C4-2B (cell line): ENCODE measurements at regions not wholly inside any gene's neighbourhood (a gene's known extent, or its start where the extent isn't known, plus 50 kb on each side); places are given as distances from the start of the nearest gene placed in this dataset.
A peak's percentile ranks its signal among the peaks of the same experiment; 100 is the strongest.

Experiments
- H3K27ac ChIP-seq: fragments of 450-650 bp; 2 replicates; pipeline ENCODE4 v1.5.1; 2017
- ZFX ChIP-seq: fragments of 450-650 bp; IDR thresholded peaks from 2 replicates; pipeline ENCODE4 v1.6.1; 2017
- TF ChIP-seq, protein P1 (sequence below): fragments of 450-650 bp; conservative IDR thresholded peaks from 2 replicates; pipeline ENCODE4 v1.5.1; 2017; ENCODE audit warnings: mild to moderate bottlenecking

- no peak overlapping the region for H3K27ac ChIP-seq
- TF ChIP-seq ZFX: no peak
- TF ChIP-seq, protein P1, sequence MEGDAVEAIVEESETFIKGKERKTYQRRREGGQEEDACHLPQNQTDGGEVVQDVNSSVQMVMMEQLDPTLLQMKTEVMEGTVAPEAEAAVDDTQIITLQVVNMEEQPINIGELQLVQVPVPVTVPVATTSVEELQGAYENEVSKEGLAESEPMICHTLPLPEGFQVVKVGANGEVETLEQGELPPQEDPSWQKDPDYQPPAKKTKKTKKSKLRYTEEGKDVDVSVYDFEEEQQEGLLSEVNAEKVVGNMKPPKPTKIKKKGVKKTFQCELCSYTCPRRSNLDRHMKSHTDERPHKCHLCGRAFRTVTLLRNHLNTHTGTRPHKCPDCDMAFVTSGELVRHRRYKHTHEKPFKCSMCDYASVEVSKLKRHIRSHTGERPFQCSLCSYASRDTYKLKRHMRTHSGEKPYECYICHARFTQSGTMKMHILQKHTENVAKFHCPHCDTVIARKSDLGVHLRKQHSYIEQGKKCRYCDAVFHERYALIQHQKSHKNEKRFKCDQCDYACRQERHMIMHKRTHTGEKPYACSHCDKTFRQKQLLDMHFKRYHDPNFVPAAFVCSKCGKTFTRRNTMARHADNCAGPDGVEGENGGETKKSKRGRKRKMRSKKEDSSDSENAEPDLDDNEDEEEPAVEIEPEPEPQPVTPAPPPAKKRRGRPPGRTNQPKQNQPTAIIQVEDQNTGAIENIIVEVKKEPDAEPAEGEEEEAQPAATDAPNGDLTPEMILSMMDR: peak; percentile 73
These were observed 822.1 kb upstream of the GALNTL6 start for GRCh38 chr4:170990989-170991589.

GRCh38 chr4:170988446-170988845, 824.8 kb upstream of the GALNTL6 start:
- no peak overlapping the region for H3K27ac ChIP-seq
- TF ChIP-seq, protein P1: no peak
- TF ChIP-seq ZFX: no peak

- H3K27ac ChIP-seq: no peak overlapping the region
- no peak for TF ChIP-seq ZFX
- TF ChIP-seq, protein P1: no peak
These were observed 833.5 kb upstream of the GALNTL6 start for GRCh38 chr4:170979736-170980135.

DNA sequence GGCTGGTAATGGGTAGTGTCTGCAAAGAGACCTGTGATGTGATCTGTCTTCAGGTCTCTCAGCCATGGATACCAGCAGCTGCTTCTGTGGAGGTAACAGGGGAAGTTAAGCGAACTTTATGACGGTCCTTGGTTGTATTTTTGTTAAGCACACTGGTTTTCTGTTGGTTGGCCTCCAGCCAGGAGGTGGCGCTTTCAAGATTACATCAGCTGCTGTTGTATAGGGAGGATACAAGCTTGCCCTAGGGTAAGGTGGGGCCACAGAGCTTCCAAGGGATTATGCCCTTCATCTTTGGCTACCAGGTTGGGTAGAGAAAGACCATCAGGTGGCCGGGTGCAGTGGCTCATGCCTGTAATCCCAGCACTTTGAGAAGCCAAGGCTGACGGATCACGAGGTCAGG, 834.2 kb upstream of the GALNTL6 start:
- H3K27ac ChIP-seq: no peak overlapping the region
- no peak for TF ChIP-seq ZFX
- TF ChIP-seq, protein P1: no peak

DNA sequence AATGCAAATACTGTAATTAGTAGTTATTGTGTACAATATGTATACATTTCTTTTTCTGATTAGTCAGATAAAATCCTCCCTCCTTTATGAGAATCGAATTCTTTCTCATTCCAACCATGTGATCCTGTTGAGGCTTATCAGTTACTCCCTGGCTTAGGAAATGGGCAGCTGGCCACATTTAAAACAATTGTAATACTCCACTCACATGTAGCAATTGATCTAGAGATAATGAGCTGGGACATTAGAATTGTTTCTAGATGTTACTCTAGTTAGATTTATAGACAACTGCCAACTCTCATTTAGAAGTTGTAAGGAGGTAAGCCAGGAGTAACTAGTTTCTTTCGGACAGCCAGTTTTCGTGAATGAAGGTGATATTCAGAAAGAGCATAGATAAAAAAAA, 859.3 kb upstream of the AADAT start:
- no peak for TF ChIP-seq ZFX
- TF ChIP-seq, protein P1: no peak
- no peak overlapping the region for H3K27ac ChIP-seq

DNA sequence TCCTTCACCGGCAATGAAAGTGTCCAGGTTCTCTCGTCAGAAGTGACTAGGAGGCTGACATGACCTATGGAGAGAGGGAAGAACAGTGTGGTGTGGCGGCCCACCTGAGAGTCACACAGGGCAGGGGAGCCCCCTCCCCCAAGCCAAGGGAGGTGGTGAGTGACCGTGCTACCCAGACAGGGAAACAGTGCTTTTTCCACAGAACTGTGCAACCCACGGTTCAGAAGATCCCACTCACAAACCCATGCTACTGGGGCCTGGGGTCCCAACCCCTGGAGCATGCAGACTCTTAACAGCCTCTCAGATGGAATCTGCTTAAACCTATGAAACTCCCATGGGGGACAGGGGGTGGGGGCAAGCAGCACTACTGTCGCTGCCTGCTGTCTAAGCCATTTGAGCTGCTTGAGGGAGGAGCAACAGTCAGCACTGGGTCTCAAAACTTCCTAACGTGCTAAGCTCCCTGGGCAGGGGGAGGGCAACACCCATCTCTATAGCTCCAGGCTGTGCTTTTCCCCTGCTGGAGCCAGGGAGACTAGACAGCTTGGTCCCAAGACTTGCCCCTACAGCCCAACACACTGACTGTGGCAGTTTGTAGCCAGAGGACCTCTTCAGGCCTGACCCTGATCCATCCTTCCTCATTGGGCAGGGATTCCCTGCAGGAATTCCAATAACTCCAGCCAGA, 850.4 kb upstream of the AADAT start:
- no peak for TF ChIP-seq ZFX
- TF ChIP-seq, protein P1: no peak
- H3K27ac ChIP-seq: no peak overlapping the region; the same call in 1 of the 2 replicates

- TF ChIP-seq, protein P1: no peak
- TF ChIP-seq ZFX: no peak
- H3K27ac ChIP-seq: no peak overlapping the region
These were observed 848.8 kb upstream of the AADAT start for GRCh38 chr4:170938588-170938987.
